HEK293 (cell line): ENCODE measurements at regions not wholly inside any gene's neighbourhood (a gene's known extent, or its start where the extent isn't known, plus 50 kb on each side); places are given as distances from the start of the nearest gene placed in this dataset.

Source experiments
- CTCF ChIA-PET: fragments of 350-600 bp; formaldehyde crosslinking; extraction: SDS; loops from one replicate; lab custom pipeline; 2021; ENCODE audit warnings: antibody characterized with exemption; lab: Yijun Ruan, JAX
- POLR2A ChIA-PET: fragments of 300-600 bp; formaldehyde crosslinking; extraction: SDS; loops from one replicate; lab custom pipeline; 2020; ENCODE audit warnings: antibody characterized with exemption, inconsistent platforms; lab: Yijun Ruan, JAX
- H3K27ac ChIP-seq: fragments of 200-500 bp; sonication (Bioruptor generic); 2 replicates; pipeline ENCODE4 v1.5.1; 2014; ENCODE audit warnings: low read depth, low read length, control low read depth, inconsistent platforms; ENCODE audit errors: extremely low read depth
- H3K36me3 ChIP-seq, 2 experiments: fragments of 200-500 bp in 1 of 2; sonication (Bioruptor generic) in 1 of 2; 1 replicate in 1 of 2; 2 replicates in 1 of 2; pipeline ENCODE4 v1.5.1; 2014 to 2017; ENCODE audit warnings: inconsistent platforms in 2 of 2, low read length in 2 of 2; ENCODE audit not compliant: control insufficient read depth in 2 of 2, insufficient read depth in 1 of 2
- H3K4me1 ChIP-seq: fragments of 200-500 bp; sonication (Bioruptor generic); 2 replicates; pipeline ENCODE4 v1.5.1; 2014; ENCODE audit warnings: mild to moderate bottlenecking, low read length, inconsistent platforms; ENCODE audit not compliant: control insufficient read depth, insufficient read depth
- H3K4me3 ChIP-seq: 2 replicates; pipeline ENCODE4 v1.5.1; 2011; ENCODE audit warnings: low read depth, mild to moderate bottlenecking, control low read depth, low read length, moderate library complexity
- H3K9me3 ChIP-seq: fragments of 200-500 bp; sonication (Bioruptor generic); 2 replicates; pipeline ENCODE4 v1.5.1; 2014; ENCODE audit warnings: low read depth, low read length, inconsistent platforms; ENCODE audit not compliant: control insufficient read depth, insufficient read depth
- GLIS2 ChIP-seq: fragments of 450-650 bp; formaldehyde crosslinking; IDR thresholded peaks from 2 replicates; pipeline ENCODE4 v1.5.1; 2016; ENCODE audit warnings: missing biosample characterization, missing genetic modification characterization
- KLF8 ChIP-seq: fragments of 450-650 bp; formaldehyde crosslinking; IDR thresholded peaks from 2 replicates; pipeline ENCODE4 v1.5.1; 2016; ENCODE audit warnings: missing biosample characterization, missing genetic modification characterization
- KLF9 ChIP-seq: fragments of 450-650 bp; formaldehyde crosslinking; IDR thresholded peaks from 2 replicates; pipeline ENCODE4 v1.5.1; 2016; ENCODE audit warnings: missing biosample characterization, missing genetic modification characterization, low read depth
- ZBTB1 ChIP-seq: fragments of 450-650 bp; formaldehyde crosslinking; IDR thresholded peaks from 2 replicates; pipeline ENCODE4 v1.5.1; 2016; ENCODE audit warnings: missing biosample characterization, missing genetic modification characterization
- ZNF146 ChIP-seq: fragments of 450-650 bp; formaldehyde crosslinking; IDR thresholded peaks from 2 replicates; pipeline ENCODE4 v1.5.1; 2016; ENCODE audit warnings: missing biosample characterization, missing genetic modification characterization
- ZNF211 ChIP-seq: fragments of 450-650 bp; formaldehyde crosslinking; IDR thresholded peaks from 2 replicates; pipeline ENCODE4 v1.5.1; 2016; ENCODE audit warnings: low read depth, missing biosample characterization, missing genetic modification characterization
- ZNF23 ChIP-seq: fragments of 450-650 bp; formaldehyde crosslinking; IDR thresholded peaks from 2 replicates; pipeline ENCODE4 v1.5.1; 2016; ENCODE audit warnings: missing biosample characterization, missing genetic modification characterization, borderline replicate concordance
- ZNF248 ChIP-seq: fragments of 450-650 bp; formaldehyde crosslinking; IDR thresholded peaks from 2 replicates; pipeline ENCODE4 v1.5.1; 2017; ENCODE audit warnings: missing biosample characterization, missing genetic modification characterization
- ZNF335 ChIP-seq: fragments of 450-650 bp; formaldehyde crosslinking; conservative IDR thresholded peaks from 2 replicates; pipeline ENCODE4 v1.5.1; 2016; ENCODE audit warnings: missing biosample characterization, missing genetic modification characterization
- ZNF341 ChIP-seq: fragments of 450-650 bp; formaldehyde crosslinking; IDR thresholded peaks from 2 replicates; pipeline ENCODE4; 2016; ENCODE audit warnings: low read depth, missing biosample characterization, missing genetic modification characterization
- ZNF350 ChIP-seq: fragments of 450-650 bp; formaldehyde crosslinking; IDR thresholded peaks from 2 replicates; pipeline ENCODE4 v1.5.0; 2017; ENCODE audit warnings: missing biosample characterization, mild to moderate bottlenecking, missing genetic modification characterization
- ZNF391 ChIP-seq: fragments of 450-650 bp; formaldehyde crosslinking; IDR thresholded peaks from 2 replicates; pipeline ENCODE4 v1.5.1; 2016; ENCODE audit warnings: low read depth, missing biosample characterization, missing genetic modification characterization, borderline replicate concordance
- ZNF404 ChIP-seq: fragments of 450-650 bp; formaldehyde crosslinking; IDR thresholded peaks from 2 replicates; pipeline ENCODE4 v1.5.1; 2017; ENCODE audit warnings: missing biosample characterization, missing genetic modification characterization
- ZNF501 ChIP-seq: fragments of 450-650 bp; formaldehyde crosslinking; IDR thresholded peaks from 2 replicates; pipeline ENCODE4 v1.5.1; 2016; ENCODE audit warnings: missing biosample characterization, missing genetic modification characterization
- ZNF555 ChIP-seq: fragments of 450-650 bp; formaldehyde crosslinking; conservative IDR thresholded peaks from 2 replicates; pipeline ENCODE4 v1.5.1; 2017; ENCODE audit warnings: missing biosample characterization, mild to moderate bottlenecking, missing genetic modification characterization, inconsistent platforms
- ZNF600 ChIP-seq: fragments of 450-650 bp; formaldehyde crosslinking; IDR thresholded peaks from 2 replicates; pipeline ENCODE4 v1.5.1; 2016; ENCODE audit warnings: missing biosample characterization, missing genetic modification characterization
- ZNF623 ChIP-seq: fragments of 450-650 bp; formaldehyde crosslinking; IDR thresholded peaks from 2 replicates; pipeline ENCODE4 v1.5.1; 2016; ENCODE audit warnings: missing biosample characterization, missing genetic modification characterization
- ZNF626 ChIP-seq: fragments of 450-650 bp; sonication (Bioruptor Pico); formaldehyde crosslinking; IDR thresholded peaks from 2 replicates; pipeline ENCODE4 v1.5.1; 2018; ENCODE audit warnings: missing biosample characterization, missing genetic modification characterization, inconsistent platforms
- ZNF701 ChIP-seq: fragments of 450-650 bp; formaldehyde crosslinking; IDR thresholded peaks from 2 replicates; pipeline ENCODE4 v1.5.1; 2016; ENCODE audit warnings: missing biosample characterization, missing genetic modification characterization
- ZNF747 ChIP-seq: fragments of 450-650 bp; formaldehyde crosslinking; IDR thresholded peaks from 2 replicates; pipeline ENCODE4 v1.5.1; 2016; ENCODE audit warnings: missing biosample characterization, missing genetic modification characterization
- ZNF76 ChIP-seq: fragments of 450-650 bp; formaldehyde crosslinking; IDR thresholded peaks from 2 replicates; pipeline ENCODE4; 2016; ENCODE audit warnings: low read depth, missing biosample characterization, missing genetic modification characterization, borderline replicate concordance
- ZNF776 ChIP-seq: fragments of 450-650 bp; formaldehyde crosslinking; IDR thresholded peaks from 2 replicates; pipeline ENCODE4 v1.5.0; 2017; ENCODE audit warnings: missing biosample characterization, missing genetic modification characterization, borderline replicate concordance
- TF ChIP-seq, protein P1 (sequence below): fragments of 450-650 bp; formaldehyde crosslinking; IDR thresholded peaks from 2 replicates; pipeline ENCODE4 v1.5.1; 2016; ENCODE audit warnings: missing biosample characterization, missing genetic modification characterization
- TF ChIP-seq, protein P2 (sequence below): fragments of 450-650 bp; IDR thresholded peaks from 2 replicates; pipeline ENCODE4 v1.5.1; 2018; ENCODE audit warnings: missing biosample characterization, mild to moderate bottlenecking, missing genetic modification characterization
- TF ChIP-seq, protein P3 (sequence below): fragments of 450-650 bp; IDR thresholded peaks from 2 replicates; pipeline ENCODE4 v1.5.1; 2018; ENCODE audit warnings: missing biosample characterization, missing genetic modification characterization
- TF ChIP-seq, protein P4 (sequence below): fragments of 450-650 bp; formaldehyde crosslinking; IDR thresholded peaks from 2 replicates; pipeline ENCODE4 v1.5.1; 2016; ENCODE audit warnings: missing biosample characterization, missing genetic modification characterization, borderline replicate concordance
- TF ChIP-seq, protein P5 (sequence below): fragments of 450-650 bp; formaldehyde crosslinking; IDR thresholded peaks from 2 replicates; pipeline ENCODE4 v1.5.0; 2017; ENCODE audit warnings: missing biosample characterization, missing genetic modification characterization, borderline replicate concordance

DNA sequence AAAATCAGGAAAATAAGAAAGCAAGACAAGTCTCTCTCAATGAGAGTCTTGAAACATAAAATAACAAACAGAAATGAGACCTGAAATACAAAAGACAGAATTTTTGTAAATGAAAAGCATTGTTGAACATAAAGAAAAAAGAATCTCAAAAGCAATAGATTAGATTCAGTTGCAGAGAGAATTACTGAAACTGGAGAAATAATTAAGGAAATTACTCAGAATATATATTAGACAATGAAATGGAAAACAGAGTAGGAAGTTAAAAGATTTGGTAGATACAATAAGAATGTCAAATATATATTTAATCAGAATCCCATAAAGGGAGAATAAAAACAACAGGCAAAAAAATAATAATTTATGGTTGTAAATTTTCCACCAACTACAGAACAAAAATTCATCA is 308.3 kb downstream of the CRPPA start:
- ChIA-PET CTCF (interaction anchor here (1.1 kb wide), 1 partner anchor 778 kb away, joined by 3 read pairs; no protein-coding TSS in a partner anchor), POLR2A (no interaction called here)
- no peaks in the 10 kb centered on the region for H3K36me3 ChIP-seq
- no peak overlapping the region for H3K27ac ChIP-seq
- TF ChIP-seq ZNF248 (tag by site-specific recombination) (no peak), ZNF341 (tag by site-specific recombination) (no peak), ZNF701 (no peak), ZNF555 (tag by site-specific recombination) (no peak), ZNF211 (tag by site-specific recombination) (no peak), ZNF626 (tag by site-specific recombination) (no peak), ZNF404 (tag by site-specific recombination) (no peak), ZNF623 (tag by site-specific recombination) (no peak), ZNF600 (tag by site-specific recombination) (no peak), ZNF76 (tag by site-specific recombination) (no peak), ZNF350 (tag by site-specific recombination) (no peak), ZNF335 (tag by site-specific recombination) (no peak)
- TF ChIP-seq, protein P1, sequence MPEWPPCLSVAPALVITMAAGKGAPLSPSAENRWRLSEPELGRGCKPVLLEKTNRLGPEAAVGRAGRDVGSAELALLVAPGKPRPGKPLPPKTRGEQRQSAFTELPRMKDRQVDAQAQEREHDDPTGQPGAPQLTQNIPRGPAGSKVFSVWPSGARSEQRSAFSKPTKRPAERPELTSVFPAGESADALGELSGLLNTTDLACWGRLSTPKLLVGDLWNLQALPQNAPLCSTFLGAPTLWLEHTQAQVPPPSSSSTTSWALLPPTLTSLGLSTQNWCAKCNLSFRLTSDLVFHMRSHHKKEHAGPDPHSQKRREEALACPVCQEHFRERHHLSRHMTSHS (tag by site-specific recombination), result no peak
- TF ChIP-seq, protein P2, sequence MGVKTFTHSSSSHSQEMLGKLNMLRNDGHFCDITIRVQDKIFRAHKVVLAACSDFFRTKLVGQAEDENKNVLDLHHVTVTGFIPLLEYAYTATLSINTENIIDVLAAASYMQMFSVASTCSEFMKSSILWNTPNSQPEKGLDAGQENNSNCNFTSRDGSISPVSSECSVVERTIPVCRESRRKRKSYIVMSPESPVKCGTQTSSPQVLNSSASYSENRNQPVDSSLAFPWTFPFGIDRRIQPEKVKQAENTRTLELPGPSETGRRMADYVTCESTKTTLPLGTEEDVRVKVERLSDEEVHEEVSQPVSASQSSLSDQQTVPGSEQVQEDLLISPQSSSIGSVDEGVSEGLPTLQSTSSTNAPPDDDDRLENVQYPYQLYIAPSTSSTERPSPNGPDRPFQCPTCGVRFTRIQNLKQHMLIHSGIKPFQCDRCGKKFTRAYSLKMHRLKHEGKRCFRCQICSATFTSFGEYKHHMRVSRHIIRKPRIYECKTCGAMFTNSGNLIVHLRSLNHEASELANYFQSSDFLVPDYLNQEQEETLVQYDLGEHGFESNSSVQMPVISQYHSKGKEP (tag by site-specific recombination), result no peak
- no peaks in the 10 kb centered on the region for H3K4me1 ChIP-seq
- no peak overlapping the region for H3K4me3 ChIP-seq
- no peaks in the 10 kb centered on the region for H3K9me3 ChIP-seq

DNA sequence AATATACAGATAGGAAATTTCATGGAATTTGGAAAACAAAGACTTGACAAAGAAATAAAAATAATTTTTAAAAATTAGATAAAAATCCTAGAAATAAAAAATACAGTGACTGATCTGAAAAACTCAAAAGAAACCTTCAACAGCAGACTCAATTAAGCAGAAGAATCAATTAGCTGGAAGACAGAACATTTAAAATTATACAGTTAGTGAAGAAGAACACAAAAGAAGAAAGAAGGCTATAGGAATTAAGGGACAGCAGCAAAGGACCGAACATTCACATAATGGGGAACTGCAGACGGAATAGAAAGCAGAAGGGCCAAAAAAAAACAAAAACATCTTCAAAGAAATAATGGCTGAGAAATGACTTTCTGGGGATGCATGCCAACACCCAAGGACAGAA is 314.5 kb downstream of the CRPPA start:
- Histone ChIP-seq H3K4me1 (no peaks in the 10 kb centered on the region), H3K27ac (no peak overlapping the region), H3K36me3 (no peaks in the 10 kb centered on the region), H3K4me3 (no peak overlapping the region), H3K9me3 (no peaks in the 10 kb centered on the region)
- POLR2A ChIA-PET, result interaction anchor here (0.7 kb wide), 1 partner anchor 167 kb away, joined by 5 read pairs; no protein-coding TSS in a partner anchor
- TF ChIP-seq ZNF146 (tag by site-specific recombination) (no peak), ZNF747 (tag by site-specific recombination) (no peak), ZNF391 (no peak), ZNF23 (tag by site-specific recombination) (no peak), ZBTB1 (tag by site-specific recombination) (no peak), ZNF501 (tag by site-specific recombination) (no peak), ZNF776 (no peak), KLF8 (no peak), KLF9 (tag by site-specific recombination) (no peak), GLIS2 (no peak)
- TF ChIP-seq, protein P3, sequence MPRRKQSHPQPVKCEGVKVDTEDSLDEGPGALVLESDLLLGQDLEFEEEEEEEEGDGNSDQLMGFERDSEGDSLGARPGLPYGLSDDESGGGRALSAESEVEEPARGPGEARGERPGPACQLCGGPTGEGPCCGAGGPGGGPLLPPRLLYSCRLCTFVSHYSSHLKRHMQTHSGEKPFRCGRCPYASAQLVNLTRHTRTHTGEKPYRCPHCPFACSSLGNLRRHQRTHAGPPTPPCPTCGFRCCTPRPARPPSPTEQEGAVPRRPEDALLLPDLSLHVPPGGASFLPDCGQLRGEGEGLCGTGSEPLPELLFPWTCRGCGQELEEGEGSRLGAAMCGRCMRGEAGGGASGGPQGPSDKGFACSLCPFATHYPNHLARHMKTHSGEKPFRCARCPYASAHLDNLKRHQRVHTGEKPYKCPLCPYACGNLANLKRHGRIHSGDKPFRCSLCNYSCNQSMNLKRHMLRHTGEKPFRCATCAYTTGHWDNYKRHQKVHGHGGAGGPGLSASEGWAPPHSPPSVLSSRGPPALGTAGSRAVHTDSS (tag by site-specific recombination), result no peak
- TF ChIP-seq, protein P4, sequence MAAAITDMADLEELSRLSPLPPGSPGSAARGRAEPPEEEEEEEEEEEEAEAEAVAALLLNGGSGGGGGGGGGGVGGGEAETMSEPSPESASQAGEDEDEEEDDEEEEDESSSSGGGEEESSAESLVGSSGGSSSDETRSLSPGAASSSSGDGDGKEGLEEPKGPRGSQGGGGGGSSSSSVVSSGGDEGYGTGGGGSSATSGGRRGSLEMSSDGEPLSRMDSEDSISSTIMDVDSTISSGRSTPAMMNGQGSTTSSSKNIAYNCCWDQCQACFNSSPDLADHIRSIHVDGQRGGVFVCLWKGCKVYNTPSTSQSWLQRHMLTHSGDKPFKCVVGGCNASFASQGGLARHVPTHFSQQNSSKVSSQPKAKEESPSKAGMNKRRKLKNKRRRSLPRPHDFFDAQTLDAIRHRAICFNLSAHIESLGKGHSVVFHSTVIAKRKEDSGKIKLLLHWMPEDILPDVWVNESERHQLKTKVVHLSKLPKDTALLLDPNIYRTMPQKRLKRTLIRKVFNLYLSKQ (tag by site-specific recombination), result no peak
- TF ChIP-seq, protein P5, sequence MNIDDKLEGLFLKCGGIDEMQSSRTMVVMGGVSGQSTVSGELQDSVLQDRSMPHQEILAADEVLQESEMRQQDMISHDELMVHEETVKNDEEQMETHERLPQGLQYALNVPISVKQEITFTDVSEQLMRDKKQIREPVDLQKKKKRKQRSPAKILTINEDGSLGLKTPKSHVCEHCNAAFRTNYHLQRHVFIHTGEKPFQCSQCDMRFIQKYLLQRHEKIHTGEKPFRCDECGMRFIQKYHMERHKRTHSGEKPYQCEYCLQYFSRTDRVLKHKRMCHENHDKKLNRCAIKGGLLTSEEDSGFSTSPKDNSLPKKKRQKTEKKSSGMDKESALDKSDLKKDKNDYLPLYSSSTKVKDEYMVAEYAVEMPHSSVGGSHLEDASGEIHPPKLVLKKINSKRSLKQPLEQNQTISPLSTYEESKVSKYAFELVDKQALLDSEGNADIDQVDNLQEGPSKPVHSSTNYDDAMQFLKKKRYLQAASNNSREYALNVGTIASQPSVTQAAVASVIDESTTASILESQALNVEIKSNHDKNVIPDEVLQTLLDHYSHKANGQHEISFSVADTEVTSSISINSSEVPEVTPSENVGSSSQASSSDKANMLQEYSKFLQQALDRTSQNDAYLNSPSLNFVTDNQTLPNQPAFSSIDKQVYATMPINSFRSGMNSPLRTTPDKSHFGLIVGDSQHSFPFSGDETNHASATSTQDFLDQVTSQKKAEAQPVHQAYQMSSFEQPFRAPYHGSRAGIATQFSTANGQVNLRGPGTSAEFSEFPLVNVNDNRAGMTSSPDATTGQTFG (tag by site-specific recombination), result no peak
- CTCF ChIA-PET, result interaction anchor here (1.2 kb wide), 1 partner anchor 9 kb away, joined by 3 read pairs; no protein-coding TSS in a partner anchor
